ENCODE measurements at regions not wholly inside any gene's neighbourhood (a gene's known extent, or its start where the extent isn't known, plus 50 kb on each side); places are given as distances from the start of the nearest gene placed in this dataset.

DNA sequence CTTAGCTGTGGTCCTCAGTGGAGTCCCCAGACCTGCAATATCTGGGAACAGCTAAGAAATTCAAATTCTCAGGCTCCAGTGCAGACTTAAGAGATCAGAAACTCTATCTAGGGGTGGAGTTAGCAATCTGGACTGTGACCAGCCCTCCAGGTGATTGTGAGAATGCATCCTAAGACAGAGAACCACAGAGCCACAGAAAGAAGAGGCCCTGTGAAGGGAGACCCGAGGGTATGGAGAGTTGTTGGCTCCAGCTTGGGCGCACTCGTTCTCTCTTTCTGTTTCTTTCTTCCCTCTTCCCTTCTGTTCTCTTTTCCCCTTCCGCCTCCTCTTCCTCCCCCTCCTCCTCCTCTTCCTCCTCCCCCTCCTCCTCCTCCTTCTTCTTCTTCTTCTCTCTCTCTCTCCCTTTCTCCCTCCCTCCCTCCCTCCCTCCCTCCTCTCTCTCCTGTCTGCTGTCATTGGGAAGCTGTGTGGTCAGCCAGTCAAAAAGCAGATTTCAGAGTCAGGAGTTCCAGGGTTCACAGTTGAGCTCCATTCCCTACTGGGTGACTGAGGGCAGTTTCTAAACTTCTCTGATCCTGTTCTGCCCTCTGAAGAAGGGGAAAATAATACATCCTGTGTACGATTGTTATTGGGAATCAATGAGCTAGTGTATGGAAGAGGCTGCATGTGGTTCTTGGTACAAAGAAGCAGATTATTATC lies 62.1 kb upstream of the STEAP1B start:
- DNase-seq = no peak

DNA sequence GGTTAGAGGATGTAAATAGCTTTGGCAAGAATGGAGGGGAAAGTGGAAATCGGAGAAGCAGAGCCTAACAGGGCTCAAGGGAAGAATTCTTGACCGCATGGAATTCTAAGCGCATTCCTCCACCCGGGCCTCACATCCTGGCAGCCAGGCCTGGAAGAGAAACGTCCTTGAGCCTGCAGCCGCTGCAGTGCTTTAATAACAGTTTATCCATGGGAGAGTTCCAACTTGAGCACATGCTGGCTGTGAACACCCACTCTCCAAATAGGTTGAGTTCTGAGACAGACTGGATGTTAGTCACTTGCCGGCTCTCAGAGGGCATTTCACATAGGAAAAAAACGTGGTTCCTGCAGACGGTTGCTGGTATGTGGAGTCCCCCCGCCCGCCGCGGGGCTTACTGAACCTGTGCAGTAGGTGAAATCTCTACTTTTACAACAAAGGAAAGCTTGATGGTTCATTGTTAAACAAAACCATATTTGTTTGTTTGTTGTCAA lies 61.4 kb upstream of the STEAP1B start:
- DNase-seq = peak; percentile 67

DNA sequence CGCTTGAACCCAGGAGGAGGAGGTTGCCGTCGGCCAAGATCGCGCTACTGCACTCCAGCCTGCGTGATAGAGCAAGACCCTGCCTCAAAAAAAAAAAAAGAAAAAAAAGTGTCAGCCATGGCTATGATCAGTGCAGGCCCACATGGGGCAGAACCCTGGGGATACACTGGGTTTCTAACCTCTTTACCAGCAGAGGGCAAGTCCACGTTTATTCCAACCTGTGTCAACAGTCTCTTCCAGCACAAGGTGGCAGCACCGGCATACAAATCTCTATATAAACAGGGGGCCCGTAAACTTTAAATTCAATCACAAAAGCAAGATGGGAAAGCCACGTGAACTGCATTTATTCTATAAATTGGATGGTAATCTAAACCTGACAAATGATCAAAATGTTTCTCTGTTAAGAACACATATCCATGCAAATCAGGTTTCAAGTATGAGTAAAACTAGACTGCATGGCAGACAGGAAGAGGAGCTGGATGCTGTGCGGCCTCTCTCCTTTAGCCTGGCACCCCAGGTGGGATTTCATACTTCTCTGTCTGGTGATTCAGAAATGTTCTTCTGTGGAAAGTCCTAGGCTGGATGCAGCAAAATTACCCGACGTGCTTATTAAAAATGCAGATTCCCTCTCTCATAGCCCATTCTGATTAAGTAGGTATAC lies 60.0 kb upstream of the STEAP1B start:
- DNase-seq = peak; percentile 41

GRCh38 chr7:22557167-22557566 lies 57.2 kb upstream of the STEAP1B start:
- no peak for DNase-seq

- no peak for DNase-seq
These were observed 55.5 kb upstream of the STEAP1B start for GRCh38 chr7:22555476-22555875.

DNA sequence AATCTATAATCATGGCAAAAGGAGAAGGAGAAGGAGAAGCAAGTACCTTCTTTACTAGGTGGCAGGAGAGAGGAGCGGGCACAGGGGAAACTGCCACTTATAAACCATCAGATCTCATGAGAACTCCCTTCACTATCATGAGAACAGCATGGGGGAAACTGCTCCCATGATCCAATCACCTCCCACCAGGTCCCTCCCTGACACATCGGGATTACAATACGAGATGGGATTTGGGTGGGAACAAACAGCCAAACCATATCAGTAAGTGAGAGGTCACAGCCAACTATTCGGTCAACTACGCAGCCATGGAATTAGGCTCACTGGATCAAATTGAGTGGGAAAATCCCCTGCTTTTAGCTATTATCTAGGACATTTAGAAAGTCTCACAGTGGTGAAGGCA lies 54.2 kb upstream of the STEAP1B start:
- no peak for DNase-seq

GRCh38 chr7:22551768-22552513 lies 52.0 kb upstream of the STEAP1B start:
- DNase-seq = no peak

- DNase-seq = no peak
These were observed 50.6 kb upstream of the STEAP1B start for GRCh38 chr7:22550514-22551030.

DNA sequence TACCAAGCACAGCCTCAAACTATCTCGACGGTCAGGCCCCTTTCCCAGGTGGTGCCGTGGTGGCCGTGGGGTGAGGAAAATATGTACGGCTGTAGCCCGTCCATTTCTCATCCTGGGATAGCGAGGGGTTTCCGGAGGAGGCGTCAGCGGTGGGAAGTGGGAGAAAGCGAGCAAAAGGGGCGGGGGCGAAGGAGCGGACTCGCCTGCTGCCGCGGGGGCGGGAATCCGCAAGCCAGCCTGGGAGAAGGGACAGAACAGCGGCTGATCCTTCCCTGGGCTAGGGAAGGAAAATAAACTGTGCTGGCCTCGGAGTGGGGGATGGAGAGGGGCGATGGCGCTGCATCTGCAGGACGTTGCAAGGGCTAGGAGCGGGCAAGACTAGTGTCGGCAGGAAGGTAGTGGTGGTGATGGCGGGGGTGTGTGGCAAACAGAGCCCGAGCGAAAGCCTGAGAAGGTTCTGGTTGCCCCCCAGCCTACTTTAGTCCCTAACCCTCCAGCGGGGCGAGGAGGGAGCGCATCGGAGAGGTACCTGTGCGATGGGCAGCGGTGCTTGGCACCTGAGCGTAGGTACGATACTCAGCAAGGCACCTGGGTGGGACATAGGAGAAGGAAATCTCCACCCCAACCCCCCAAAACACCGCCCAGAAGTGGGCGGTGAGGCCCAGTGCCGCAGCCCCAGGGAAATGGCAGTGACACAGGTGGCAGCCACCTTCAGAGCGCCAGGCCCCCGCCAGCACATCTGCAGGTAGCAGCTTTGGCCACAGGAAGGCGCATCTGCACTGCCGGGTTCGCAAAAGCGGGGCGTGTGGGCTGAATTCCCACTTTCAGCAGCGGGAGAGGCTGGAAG lies 49.9 kb upstream of the STEAP1B start:
- DNase-seq = peak; percentile 69
